Neutrophil (primary cell): ENCODE measurements at regions not wholly inside any gene's neighbourhood (a gene's known extent, or its start where the extent isn't known, plus 50 kb on each side); places are given as distances from the start of the nearest gene placed in this dataset.

Experiments
- H3K27ac ChIP-seq: fragments of 200-600 bp; sonication (generic); 2 replicates; pipeline ENCODE4 v1.5.1; 2016; ENCODE audit warnings: mild to moderate bottlenecking, moderate library complexity
- H3K27me3 ChIP-seq: fragments of 200-600 bp; sonication (generic); 2 replicates; pipeline ENCODE4 v1.6.0; 2016; ENCODE audit warnings: mild to moderate bottlenecking
- H3K36me3 ChIP-seq: fragments of 200-600 bp; sonication (generic); 2 replicates; pipeline ENCODE4 v1.5.1; 2017
- H3K4me1 ChIP-seq, 2 experiments: fragments of 200-600 bp in 1 of 2; sonication (generic) in 1 of 2; 1 replicate in 1 of 2; 2 replicates in 1 of 2; pipeline versions ENCODE4 v1.5.1 to v1.6.1; 2013 to 2016; ENCODE audit warnings: low read depth in 1 of 2, low read length in 1 of 2, mild to moderate bottlenecking in 1 of 2, moderate library complexity in 1 of 2; ENCODE audit not compliant: control insufficient read depth in 1 of 2, insufficient read depth in 1 of 2
- H3K4me3 ChIP-seq, 2 experiments: fragments of 200-600 bp in 1 of 2; sonication (generic) in 1 of 2; 1 replicate in 1 of 2; 2 replicates in 1 of 2; pipeline ENCODE4 v1.5.1; 2013 to 2016; ENCODE audit warnings: low read depth in 1 of 2, low read length in 1 of 2, mild to moderate bottlenecking in 1 of 2, moderate library complexity in 1 of 2
- H3K9me3 ChIP-seq: fragments of 200-600 bp; sonication (generic); 2 replicates; pipeline ENCODE4 v1.5.1; 2016
- TF ChIP-seq, protein P1 (sequence below): fragments of 200-600 bp; sonication (generic); IDR thresholded peaks from 2 replicates; pipeline ENCODE4 v1.5.1; 2016; ENCODE audit warnings: antibody characterized with exemption

DNA sequence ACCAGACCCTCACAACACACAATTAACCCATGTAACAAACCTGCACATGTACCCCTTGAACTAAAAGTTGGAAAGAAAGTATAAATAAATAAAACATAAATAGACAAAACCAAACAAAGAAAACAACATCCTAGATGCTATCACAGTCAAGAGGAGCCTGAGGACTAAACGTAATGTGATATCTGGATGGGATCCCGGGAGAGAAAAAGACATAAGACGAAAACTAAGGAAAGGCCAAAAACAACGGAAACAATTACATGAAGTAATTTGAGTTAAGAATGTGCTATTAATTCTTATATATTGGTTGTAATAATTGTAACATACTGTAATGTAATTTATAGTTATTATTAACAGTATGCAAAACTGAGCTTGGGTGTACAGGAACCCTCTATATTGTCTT, 793.9 kb downstream of the SEMA5A start:
- no peaks in the 10 kb centered on the region for H3K9me3 ChIP-seq
- TF ChIP-seq, protein P1, sequence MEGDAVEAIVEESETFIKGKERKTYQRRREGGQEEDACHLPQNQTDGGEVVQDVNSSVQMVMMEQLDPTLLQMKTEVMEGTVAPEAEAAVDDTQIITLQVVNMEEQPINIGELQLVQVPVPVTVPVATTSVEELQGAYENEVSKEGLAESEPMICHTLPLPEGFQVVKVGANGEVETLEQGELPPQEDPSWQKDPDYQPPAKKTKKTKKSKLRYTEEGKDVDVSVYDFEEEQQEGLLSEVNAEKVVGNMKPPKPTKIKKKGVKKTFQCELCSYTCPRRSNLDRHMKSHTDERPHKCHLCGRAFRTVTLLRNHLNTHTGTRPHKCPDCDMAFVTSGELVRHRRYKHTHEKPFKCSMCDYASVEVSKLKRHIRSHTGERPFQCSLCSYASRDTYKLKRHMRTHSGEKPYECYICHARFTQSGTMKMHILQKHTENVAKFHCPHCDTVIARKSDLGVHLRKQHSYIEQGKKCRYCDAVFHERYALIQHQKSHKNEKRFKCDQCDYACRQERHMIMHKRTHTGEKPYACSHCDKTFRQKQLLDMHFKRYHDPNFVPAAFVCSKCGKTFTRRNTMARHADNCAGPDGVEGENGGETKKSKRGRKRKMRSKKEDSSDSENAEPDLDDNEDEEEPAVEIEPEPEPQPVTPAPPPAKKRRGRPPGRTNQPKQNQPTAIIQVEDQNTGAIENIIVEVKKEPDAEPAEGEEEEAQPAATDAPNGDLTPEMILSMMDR = no peak
- H3K27me3 ChIP-seq = no peaks in the 10 kb centered on the region
- H3K4me3 ChIP-seq = no peak overlapping the region
- H3K27ac ChIP-seq = no peak overlapping the region
- H3K36me3 ChIP-seq = no peaks in the 10 kb centered on the region
- H3K4me1 ChIP-seq = no peaks in the 10 kb centered on the region

DNA sequence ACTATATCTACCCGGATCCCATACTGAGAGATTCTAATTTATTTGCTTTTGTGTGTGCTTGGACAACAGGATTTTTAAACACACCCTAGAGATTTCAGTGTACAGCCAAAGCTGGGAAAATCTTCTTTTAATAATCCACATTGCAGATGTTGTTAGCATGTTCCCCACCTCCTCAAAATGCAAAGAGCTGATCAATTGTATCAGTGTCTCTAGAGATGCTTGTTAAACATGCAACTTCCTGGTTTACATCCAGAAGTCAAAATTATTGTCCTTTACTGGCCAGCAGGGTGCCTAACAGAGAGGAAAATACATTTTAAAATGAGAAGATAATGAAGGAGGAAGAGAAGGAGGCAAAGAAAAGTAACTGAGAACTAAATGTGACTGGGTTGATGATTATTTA, 793.3 kb downstream of the SEMA5A start:
- no peak overlapping the region for H3K27ac ChIP-seq
- H3K27me3 ChIP-seq = no peaks in the 10 kb centered on the region
- H3K4me3 ChIP-seq = no peak overlapping the region
- no peaks in the 10 kb centered on the region for H3K4me1 ChIP-seq
- no peaks in the 10 kb centered on the region for H3K36me3 ChIP-seq
- TF ChIP-seq, protein P1 = no peak
- H3K9me3 ChIP-seq = no peaks in the 10 kb centered on the region

- Histone ChIP-seq H3K9me3 (no peaks in the 10 kb centered on the region), H3K36me3 (no peaks in the 10 kb centered on the region), H3K4me3 (no peak overlapping the region), H3K27me3 (no peaks in the 10 kb centered on the region), H3K27ac (no peak overlapping the region), H3K4me1 (no peaks in the 10 kb centered on the region)
- TF ChIP-seq, protein P1 = no peak
Measured at GRCh38 chr5:8756498-8757084, 789.3 kb downstream of the SEMA5A start.

- H3K27ac ChIP-seq = no peak overlapping the region
- H3K27me3 ChIP-seq = no peaks in the 10 kb centered on the region
- no peaks in the 10 kb centered on the region for H3K9me3 ChIP-seq
- no peaks in the 10 kb centered on the region for H3K36me3 ChIP-seq
- no peak overlapping the region for H3K4me3 ChIP-seq
- H3K4me1 ChIP-seq = no peaks in the 10 kb centered on the region
- TF ChIP-seq, protein P1 = no peak
Measured at GRCh38 chr5:8765886-8766285, 780.0 kb downstream of the SEMA5A start.

GRCh38 chr5:8766448-8766847, 779.4 kb downstream of the SEMA5A start:
- H3K36me3 ChIP-seq = no peaks in the 10 kb centered on the region
- TF ChIP-seq, protein P1 = no peak
- H3K27me3 ChIP-seq = no peaks in the 10 kb centered on the region
- H3K9me3 ChIP-seq = no peaks in the 10 kb centered on the region
- no peak overlapping the region for H3K27ac ChIP-seq
- H3K4me3 ChIP-seq = no peak overlapping the region
- no peaks in the 10 kb centered on the region for H3K4me1 ChIP-seq

- H3K27ac ChIP-seq = no peak overlapping the region
- H3K4me1 ChIP-seq = no peaks in the 10 kb centered on the region
- no peaks in the 10 kb centered on the region for H3K27me3 ChIP-seq
- TF ChIP-seq, protein P1 = no peak
- no peaks in the 10 kb centered on the region for H3K9me3 ChIP-seq
- no peak overlapping the region for H3K4me3 ChIP-seq
- H3K36me3 ChIP-seq = no peaks in the 10 kb centered on the region
Measured at GRCh38 chr5:8767111-8767510, 778.8 kb downstream of the SEMA5A start.
